ENCODE measurements at regions not wholly inside any gene's neighbourhood (a gene's known extent, or its start where the extent isn't known, plus 50 kb on each side); places are given as distances from the start of the nearest gene placed in this dataset.

DNA sequence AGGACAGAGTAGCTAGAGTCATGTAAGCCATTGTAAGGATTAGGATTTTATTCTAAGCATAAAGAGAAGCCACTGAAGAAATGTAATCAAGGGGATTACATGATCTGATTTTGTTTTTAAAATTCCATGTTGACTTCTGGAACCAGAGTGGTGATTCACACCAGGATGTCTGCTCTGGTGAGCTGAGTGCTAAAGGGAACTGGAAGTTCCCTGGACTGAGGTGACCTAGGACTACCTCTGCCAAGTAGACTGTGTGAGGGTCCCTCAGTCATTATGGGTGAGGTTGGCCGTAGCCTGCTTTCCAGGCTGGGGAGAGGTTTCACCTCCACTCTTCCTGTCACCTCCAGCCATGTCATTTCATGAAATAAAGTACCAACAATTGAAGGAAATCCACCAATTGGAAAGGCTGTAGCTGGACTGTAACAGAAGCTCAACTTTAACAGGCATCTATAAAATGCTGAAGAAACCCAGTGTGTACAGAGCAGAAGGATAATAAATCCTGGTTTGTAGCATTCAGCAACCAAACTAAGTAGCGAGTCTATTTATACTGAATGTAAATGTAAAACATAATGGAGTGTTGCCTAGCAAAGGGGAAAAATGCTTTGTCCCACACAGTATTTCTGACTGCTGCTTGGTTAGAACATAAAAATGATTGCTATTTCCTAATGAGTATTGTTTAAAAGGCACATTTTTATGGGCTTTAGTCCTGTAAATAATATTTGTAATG is 507.4 kb upstream of the PKDCC start:
- TF ChIP-seq, protein P1, sequence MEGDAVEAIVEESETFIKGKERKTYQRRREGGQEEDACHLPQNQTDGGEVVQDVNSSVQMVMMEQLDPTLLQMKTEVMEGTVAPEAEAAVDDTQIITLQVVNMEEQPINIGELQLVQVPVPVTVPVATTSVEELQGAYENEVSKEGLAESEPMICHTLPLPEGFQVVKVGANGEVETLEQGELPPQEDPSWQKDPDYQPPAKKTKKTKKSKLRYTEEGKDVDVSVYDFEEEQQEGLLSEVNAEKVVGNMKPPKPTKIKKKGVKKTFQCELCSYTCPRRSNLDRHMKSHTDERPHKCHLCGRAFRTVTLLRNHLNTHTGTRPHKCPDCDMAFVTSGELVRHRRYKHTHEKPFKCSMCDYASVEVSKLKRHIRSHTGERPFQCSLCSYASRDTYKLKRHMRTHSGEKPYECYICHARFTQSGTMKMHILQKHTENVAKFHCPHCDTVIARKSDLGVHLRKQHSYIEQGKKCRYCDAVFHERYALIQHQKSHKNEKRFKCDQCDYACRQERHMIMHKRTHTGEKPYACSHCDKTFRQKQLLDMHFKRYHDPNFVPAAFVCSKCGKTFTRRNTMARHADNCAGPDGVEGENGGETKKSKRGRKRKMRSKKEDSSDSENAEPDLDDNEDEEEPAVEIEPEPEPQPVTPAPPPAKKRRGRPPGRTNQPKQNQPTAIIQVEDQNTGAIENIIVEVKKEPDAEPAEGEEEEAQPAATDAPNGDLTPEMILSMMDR (conservative IDR thresholded peaks at IDR 0.05; ENCODE audit: low read depth, low read length): no peak
- H3K4me3 ChIP-seq (ENCODE audit: low read depth, low read length): no peak overlapping the region
- DNase-seq (ENCODE audit: low read depth): peak; percentile 36

GRCh38 chr2:41543726-41544125 is 504.1 kb upstream of the PKDCC start:
- no peak overlapping the region for H3K4me3 ChIP-seq (ENCODE audit: low read depth, low read length)
- TF ChIP-seq, protein P1 (conservative IDR thresholded peaks at IDR 0.05; ENCODE audit: low read depth, low read length): no peak
- DNase-seq (ENCODE audit: low read depth): no peak

DNA sequence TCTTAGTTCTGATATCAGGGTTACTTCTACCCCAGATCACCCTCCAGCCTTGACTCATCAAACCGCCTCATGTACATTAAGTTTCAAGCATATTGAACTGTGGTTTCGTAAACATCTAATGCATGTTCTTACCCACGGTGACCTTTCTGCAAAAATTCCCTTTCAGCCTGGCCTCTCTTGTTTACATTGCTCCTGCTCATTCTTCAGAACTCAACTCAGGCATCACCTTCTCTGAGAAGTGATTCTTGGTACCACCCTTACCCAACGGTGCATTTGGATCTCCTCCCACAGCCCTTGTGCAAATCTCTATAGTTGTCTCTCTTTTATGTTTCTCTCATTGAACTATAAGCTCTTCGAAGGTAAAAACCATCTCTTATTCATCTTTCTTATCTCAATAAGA is 503.1 kb upstream of the PKDCC start:
- no peak overlapping the region for H3K4me3 ChIP-seq (ENCODE audit: low read depth, low read length)
- DNase-seq (ENCODE audit: low read depth): no peak
- TF ChIP-seq, protein P1 (conservative IDR thresholded peaks at IDR 0.05; ENCODE audit: low read depth, low read length): no peak

DNA sequence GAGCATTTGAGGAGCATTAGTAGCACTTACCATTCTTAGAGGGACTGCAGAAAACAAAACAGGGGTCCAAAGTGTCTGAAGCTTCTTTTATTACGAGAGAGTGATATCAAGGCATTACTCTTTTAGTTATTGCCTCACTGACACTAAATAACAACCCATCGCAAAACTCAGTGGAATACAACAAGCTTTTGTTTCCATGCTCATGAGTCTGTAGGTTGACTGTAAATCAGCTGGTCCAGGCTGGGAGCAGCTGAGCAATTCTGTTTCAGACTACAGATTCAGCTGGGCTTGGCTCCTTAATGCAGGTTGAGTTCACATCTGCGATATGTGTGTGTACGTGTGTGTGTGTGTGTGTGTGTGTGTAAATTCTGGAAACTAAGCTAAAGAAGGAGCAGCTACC is 501.8 kb upstream of the PKDCC start:
- TF ChIP-seq, protein P1 (conservative IDR thresholded peaks at IDR 0.05; ENCODE audit: low read depth, low read length): no peak
- H3K4me3 ChIP-seq (ENCODE audit: low read depth, low read length): no peak overlapping the region
- DNase-seq (ENCODE audit: low read depth): no peak

DNA sequence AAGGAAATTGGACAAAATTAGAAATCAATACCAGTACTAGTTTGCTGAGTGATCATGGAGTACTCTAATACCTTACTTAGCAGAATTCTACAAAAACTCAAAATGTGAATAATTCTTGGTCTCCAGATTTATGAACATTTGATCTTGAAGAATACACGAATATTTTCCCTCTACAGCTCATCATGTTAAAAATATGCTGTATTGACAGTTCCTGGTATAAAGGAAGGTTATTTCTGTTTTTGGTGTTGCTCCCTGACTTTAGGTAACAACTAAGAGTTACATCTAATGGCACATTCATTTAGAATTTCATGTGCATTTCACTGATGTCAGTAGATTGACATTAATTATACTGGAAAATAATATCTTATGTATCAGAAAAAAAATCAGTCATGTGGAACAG is 479.2 kb upstream of the PKDCC start:
- TF ChIP-seq, protein P1 (conservative IDR thresholded peaks at IDR 0.05; ENCODE audit: low read depth, low read length): no peak
- no peak overlapping the region for H3K4me3 ChIP-seq (ENCODE audit: low read depth, low read length)
- no peak for DNase-seq (ENCODE audit: low read depth)

- TF ChIP-seq, protein P1 (conservative IDR thresholded peaks at IDR 0.05; ENCODE audit: low read depth, low read length): no peak
- H3K4me3 ChIP-seq (ENCODE audit: low read depth, low read length): no peak overlapping the region
- no peak for DNase-seq (ENCODE audit: low read depth)
Measured at GRCh38 chr2:41572154-41572553, 475.7 kb upstream of the PKDCC start.

GRCh38 chr2:41576423-41576822 is 471.4 kb upstream of the PKDCC start:
- no peak overlapping the region for H3K4me3 ChIP-seq (ENCODE audit: low read depth, low read length)
- no peak for DNase-seq (ENCODE audit: low read depth)
- TF ChIP-seq, protein P1 (conservative IDR thresholded peaks at IDR 0.05; ENCODE audit: low read depth, low read length): no peak

All from epithelial cell of proximal tubule (primary cell).